Lower leg skin (tissue), 4 donors: ENCODE measurements at regions not wholly inside any gene's neighbourhood (a gene's known extent, or its start where the extent isn't known, plus 50 kb on each side); places are given as distances from the start of the nearest gene placed in this dataset.

Source experiments
- DNase-seq, 2 donors: peaks; one replicate each; pipeline ENCODE4 v3.0.0-alpha.2; 2019; ENCODE audit warnings: low spot score in 2 of 2
- H3K4me3 ChIP-seq: fragments of 200-600 bp; sonication (generic); 2 replicates; pipeline ENCODE4 v1.5.1; 2017; ENCODE audit warnings: mild to moderate bottlenecking, low read depth; ENCODE audit not compliant: poor library complexity, severe bottlenecking
- POLR2A ChIP-seq, 2 donors: fragments of 450-650 bp; IDR thresholded peaks; one replicate each; pipeline ENCODE4 v1.6.1; 2016 to 2017; ENCODE audit warnings: antibody characterized with exemption in 2 of 2, mild to moderate bottlenecking in 1 of 2, moderate library complexity in 1 of 2
- WGBS, 2 donors: methylation state at CpG; one replicate each; pipeline ENCODE4 v1.1.5; 2018; 5-methylcytosine and 5-hydroxymethylcytosine counted together
- intact Hi-C: fragments of 100-400 bp; cut with DNase I; formaldehyde crosslinking; loops from one replicate; pipeline ENCODE4 v1.15.0; 2023; ENCODE audit warnings: low total_unique reads
- TF ChIP-seq, protein P1 (sequence below), 3 donors: fragments of 450-650 bp; IDR thresholded peaks; one replicate each; pipeline ENCODE4 v1.5.1; 2016; ENCODE audit warnings: antibody characterized with exemption in 3 of 3, mild to moderate bottlenecking in 3 of 3, moderate library complexity in 2 of 3

DNA sequence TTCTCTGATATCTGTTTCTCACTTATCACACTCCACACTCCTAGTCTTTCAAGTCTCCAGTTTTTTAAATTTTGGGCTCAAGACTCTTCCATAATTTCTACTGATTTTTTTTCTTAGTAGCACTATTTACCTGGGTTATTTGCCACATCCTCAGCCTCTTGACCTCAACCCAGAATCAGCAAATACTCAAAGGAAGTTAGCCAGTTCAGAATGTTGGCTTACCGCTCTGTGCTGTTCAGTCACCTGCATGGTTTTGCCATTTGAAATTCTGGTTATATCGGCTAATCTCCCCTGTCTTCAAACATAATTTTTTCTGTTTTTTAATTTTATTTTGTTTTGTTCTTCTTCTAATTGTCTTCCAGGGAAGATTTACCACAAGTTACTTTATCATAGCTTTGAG is 412.6 kb downstream of the PTH2R start:
- WGBS, 2 donors, result 93 to 98% methylated on average over 2 of the region's 2 CpGs
- no peak for DNase-seq
- intact Hi-C loops, result no loop called here
- no peak overlapping the region for H3K4me3 ChIP-seq
- TF ChIP-seq, protein P1, sequence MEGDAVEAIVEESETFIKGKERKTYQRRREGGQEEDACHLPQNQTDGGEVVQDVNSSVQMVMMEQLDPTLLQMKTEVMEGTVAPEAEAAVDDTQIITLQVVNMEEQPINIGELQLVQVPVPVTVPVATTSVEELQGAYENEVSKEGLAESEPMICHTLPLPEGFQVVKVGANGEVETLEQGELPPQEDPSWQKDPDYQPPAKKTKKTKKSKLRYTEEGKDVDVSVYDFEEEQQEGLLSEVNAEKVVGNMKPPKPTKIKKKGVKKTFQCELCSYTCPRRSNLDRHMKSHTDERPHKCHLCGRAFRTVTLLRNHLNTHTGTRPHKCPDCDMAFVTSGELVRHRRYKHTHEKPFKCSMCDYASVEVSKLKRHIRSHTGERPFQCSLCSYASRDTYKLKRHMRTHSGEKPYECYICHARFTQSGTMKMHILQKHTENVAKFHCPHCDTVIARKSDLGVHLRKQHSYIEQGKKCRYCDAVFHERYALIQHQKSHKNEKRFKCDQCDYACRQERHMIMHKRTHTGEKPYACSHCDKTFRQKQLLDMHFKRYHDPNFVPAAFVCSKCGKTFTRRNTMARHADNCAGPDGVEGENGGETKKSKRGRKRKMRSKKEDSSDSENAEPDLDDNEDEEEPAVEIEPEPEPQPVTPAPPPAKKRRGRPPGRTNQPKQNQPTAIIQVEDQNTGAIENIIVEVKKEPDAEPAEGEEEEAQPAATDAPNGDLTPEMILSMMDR (IDR thresholded peaks at IDR 0.05), result no peak
- no peak for TF ChIP-seq POLR2A (IDR thresholded peaks at IDR 0.05)

DNA sequence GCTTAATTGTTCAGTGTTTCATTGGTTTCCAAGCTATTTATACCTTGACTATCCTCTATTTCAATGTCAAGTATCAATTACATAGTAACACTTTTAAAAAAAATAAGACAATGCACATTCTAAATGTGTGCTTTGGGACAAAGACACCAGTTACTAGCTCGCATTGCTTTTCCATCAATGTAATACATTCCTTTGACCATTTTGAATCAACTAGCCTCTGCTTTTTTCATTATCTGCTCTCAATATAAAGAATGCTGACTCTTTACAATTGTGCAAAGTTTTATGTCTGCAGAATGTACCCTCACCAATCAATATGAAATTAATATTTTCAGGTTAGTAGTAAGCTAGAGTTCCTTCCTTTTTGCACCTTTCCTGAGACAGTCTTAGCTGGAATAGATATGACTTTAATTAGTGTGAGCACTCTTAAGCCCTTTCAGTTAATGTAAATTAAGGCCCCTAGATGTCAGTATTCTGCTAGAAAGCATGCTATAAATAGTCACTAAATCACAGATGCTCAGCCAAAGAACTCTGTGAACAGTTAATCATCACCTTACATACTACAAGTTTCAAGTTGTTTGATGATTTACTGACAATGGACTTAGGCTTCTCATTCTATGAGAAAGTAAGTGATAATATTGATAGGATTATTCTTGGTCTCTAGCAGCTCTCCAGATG is 413.6 kb downstream of the PTH2R start:
- no peak for TF ChIP-seq POLR2A (IDR thresholded peaks at IDR 0.05)
- TF ChIP-seq, protein P1 (IDR thresholded peaks at IDR 0.05), result no peak
- intact Hi-C loops, result no loop called here
- 54 to 60% methylated on average over 1 of the region's 1 CpG for WGBS, 2 donors
- H3K4me3 ChIP-seq, result no peak overlapping the region
- no peak for DNase-seq

DNA sequence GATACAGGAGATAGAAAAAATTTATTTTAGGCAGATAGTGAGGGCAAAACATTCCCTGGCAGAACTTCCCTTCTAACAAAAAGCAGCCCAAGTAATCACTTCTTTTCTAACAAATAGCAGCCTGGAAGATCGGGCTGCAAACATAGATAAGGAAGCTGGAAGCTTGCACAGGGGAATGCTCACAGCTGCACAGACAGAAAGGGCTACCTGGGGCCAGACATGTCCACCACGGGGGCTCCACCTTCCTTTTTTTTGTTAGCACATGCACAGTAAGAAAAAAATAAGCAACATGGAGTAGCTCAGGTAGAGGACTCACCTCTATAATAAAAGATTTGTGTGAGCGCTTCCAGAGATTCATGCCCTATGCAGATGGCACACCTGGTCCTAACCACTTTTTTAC is 420.5 kb downstream of the PTH2R start:
- no peak overlapping the region for H3K4me3 ChIP-seq
- no peak for DNase-seq
- TF ChIP-seq, protein P1 (IDR thresholded peaks at IDR 0.05), result no peak
- no peak for TF ChIP-seq POLR2A (IDR thresholded peaks at IDR 0.05)
- 50 to 51% methylated on average over 3 of the region's 3 CpGs for WGBS, 2 donors
- intact Hi-C loops, result no loop called here

DNA sequence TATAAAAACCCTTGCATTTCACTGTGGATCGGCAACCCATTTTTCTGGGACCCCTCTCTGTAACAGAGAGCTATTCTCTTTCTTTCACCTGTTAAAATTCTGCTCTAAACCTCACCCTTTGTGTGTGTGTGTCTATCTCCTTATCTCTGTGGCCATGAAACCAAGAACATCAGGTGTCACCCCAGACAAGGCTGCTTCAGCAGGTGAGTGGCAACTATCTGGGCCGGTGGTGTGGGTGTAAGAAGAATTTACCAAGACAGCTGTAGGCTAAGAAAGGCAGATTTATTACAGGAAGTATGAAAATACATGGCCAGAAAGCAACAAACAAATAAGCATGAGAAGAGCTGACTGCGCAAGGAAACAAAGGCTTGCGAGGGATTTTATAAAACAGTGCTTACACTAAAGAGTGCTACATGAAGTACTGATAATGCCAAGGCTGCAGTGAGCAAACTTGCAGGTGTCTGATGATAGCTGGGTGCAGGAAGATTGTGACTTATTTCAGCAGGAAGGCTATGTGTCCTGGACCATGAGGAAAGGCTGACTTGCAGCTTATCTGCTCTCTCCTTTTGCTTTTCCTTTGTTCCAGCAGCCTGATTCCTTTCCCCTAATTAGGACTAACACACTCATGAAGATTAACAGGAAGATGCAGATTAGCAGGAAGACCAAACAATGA is 421.1 kb downstream of the PTH2R start:
- TF ChIP-seq POLR2A (IDR thresholded peaks at IDR 0.05), result no peak
- TF ChIP-seq, protein P1 (IDR thresholded peaks at IDR 0.05), result no peak
- intact Hi-C loops, result no loop called here
- no peak overlapping the region for H3K4me3 ChIP-seq
- no peak for DNase-seq
- WGBS, 2 donors, result 53 to 57% methylated on average over 4 of the region's 4 CpGs

DNA sequence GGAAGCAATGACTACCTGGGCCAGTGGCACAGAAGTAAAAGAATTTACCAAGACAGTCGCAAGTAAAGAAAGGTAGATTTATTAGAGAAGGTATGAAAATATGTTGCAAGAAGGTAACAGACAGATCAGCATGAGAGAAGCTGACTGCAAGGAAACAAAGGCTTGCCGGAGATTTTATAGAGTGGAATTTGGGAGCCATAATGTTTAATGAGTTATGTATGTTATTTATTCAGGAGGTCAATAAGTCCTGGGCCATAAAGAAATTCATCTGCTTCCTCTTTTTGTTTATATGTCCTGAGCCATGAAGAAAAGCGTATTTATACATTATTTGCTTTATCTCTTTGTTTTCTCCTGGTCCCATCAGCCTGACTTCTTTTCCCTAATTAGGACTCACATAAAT is 423.6 kb downstream of the PTH2R start:
- DNase-seq, result no peak
- WGBS, 2 donors, result 74 to 80% methylated on average over 3 of the region's 3 CpGs
- H3K4me3 ChIP-seq, result no peak overlapping the region
- intact Hi-C loops, result no loop called here
- no peak for TF ChIP-seq POLR2A (IDR thresholded peaks at IDR 0.05)
- TF ChIP-seq, protein P1 (IDR thresholded peaks at IDR 0.05), result no peak
